ENCODE measurements at regions not wholly inside any gene's neighbourhood (a gene's known extent, or its start where the extent isn't known, plus 50 kb on each side); places are given as distances from the start of the nearest gene placed in this dataset.

DNA sequence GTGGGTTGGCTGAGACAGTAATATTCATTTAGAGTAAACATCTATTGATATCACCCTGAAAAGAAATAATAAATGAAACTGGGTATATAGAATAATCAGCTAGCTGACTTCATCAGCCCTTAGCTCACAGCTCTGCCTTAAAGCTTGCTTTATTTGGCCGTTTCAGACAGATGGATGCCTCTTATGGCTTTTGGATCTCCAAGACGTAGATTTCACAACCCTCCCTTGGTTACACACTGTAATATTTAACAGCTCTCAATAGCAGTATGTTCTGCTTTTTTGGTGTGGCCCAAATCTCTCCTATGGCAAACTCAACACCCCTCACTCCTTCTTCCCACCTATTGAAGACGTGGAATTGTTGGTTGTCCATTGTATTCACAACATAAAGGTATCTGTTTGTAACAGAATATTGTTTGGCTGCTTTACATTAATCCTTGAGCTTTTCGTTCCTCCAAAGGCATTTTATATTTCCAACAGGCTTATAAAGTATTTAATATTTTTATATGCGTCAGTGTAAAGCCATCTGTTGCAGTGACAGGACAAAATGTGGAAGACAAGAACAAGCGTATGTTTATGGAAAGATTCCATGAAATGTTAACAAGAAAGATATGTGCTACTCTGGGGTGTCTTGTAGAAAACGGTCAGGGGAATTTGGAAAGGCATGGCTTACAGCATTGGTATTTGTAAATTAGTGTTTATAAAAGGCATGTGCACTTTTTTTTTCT lies 837.0 kb upstream of the RBFOX1 start:
- DNase-seq: no peak
- Mint-ChIP-seq H3K27me3 (ENCODE audit: unreplicated experiment) (no peaks in the 10 kb centered on the region), H3K4me3 (ENCODE audit: unreplicated experiment) (no peak overlapping the region), H3K4me1 (ENCODE audit: low read depth, unreplicated experiment) (no peaks in the 10 kb centered on the region), H3K27ac (ENCODE audit: unreplicated experiment) (no peak overlapping the region), H3K36me3 (ENCODE audit: unreplicated experiment) (no peaks in the 10 kb centered on the region), H3K9me3 (ENCODE audit: unreplicated experiment) (no peaks in the 10 kb centered on the region)
- TF ChIP-seq CTCF (IDR thresholded peaks at IDR 0.05; ENCODE audit: partially characterized antibody, unreplicated experiment): no peak

GRCh38 chr16:6494716-6495115 lies 837.9 kb upstream of the RBFOX1 start:
- TF ChIP-seq CTCF (IDR thresholded peaks at IDR 0.05; ENCODE audit: partially characterized antibody, unreplicated experiment): no peak
- H3K36me3 Mint-ChIP-seq (ENCODE audit: unreplicated experiment): no peaks in the 10 kb centered on the region

GRCh38 chr16:6493555-6493954 lies 839.1 kb upstream of the RBFOX1 start:
- no peak for TF ChIP-seq CTCF (IDR thresholded peaks at IDR 0.05; ENCODE audit: partially characterized antibody, unreplicated experiment)
- no peaks in the 10 kb centered on the region for H3K36me3 Mint-ChIP-seq (ENCODE audit: unreplicated experiment)
- no peak for DNase-seq
- H3K4me1 Mint-ChIP-seq (ENCODE audit: low read depth, unreplicated experiment): no peaks in the 10 kb centered on the region
- no peaks in the 10 kb centered on the region for H3K27me3 Mint-ChIP-seq (ENCODE audit: unreplicated experiment)
- no peaks in the 10 kb centered on the region for H3K9me3 Mint-ChIP-seq (ENCODE audit: unreplicated experiment)
- no peak overlapping the region for H3K4me3 Mint-ChIP-seq (ENCODE audit: unreplicated experiment)
- no peak overlapping the region for H3K27ac Mint-ChIP-seq (ENCODE audit: unreplicated experiment)

More at GRCh38 chr16:6494716-6495115, 837.9 kb upstream of the RBFOX1 start:
- Mint-ChIP-seq H3K4me1 (ENCODE audit: low read depth, unreplicated experiment) (no peaks in the 10 kb centered on the region), H3K4me3 (ENCODE audit: unreplicated experiment) (no peak overlapping the region), H3K9me3 (ENCODE audit: unreplicated experiment) (no peaks in the 10 kb centered on the region), H3K27me3 (ENCODE audit: unreplicated experiment) (no peaks in the 10 kb centered on the region), H3K27ac (ENCODE audit: unreplicated experiment) (no peak overlapping the region)
- DNase-seq: no peak

- H3K36me3 Mint-ChIP-seq (ENCODE audit: unreplicated experiment): no peaks in the 10 kb centered on the region
- no peak for TF ChIP-seq CTCF (IDR thresholded peaks at IDR 0.05; ENCODE audit: partially characterized antibody, unreplicated experiment)
- no peak overlapping the region for H3K27ac Mint-ChIP-seq (ENCODE audit: unreplicated experiment)
- no peaks in the 10 kb centered on the region for H3K4me1 Mint-ChIP-seq (ENCODE audit: low read depth, unreplicated experiment)
- no peaks in the 10 kb centered on the region for H3K9me3 Mint-ChIP-seq (ENCODE audit: unreplicated experiment)
- no peak overlapping the region for H3K4me3 Mint-ChIP-seq (ENCODE audit: unreplicated experiment)
- no peaks in the 10 kb centered on the region for H3K27me3 Mint-ChIP-seq (ENCODE audit: unreplicated experiment)
- DNase-seq: no peak
Measured at GRCh38 chr16:6492742-6493141, 839.9 kb upstream of the RBFOX1 start.

GRCh38 chr16:6484935-6485334 lies 847.7 kb upstream of the RBFOX1 start:
- H3K4me3 Mint-ChIP-seq (ENCODE audit: unreplicated experiment): no peak overlapping the region
- DNase-seq: no peak
- no peak for TF ChIP-seq CTCF (IDR thresholded peaks at IDR 0.05; ENCODE audit: partially characterized antibody, unreplicated experiment)
- H3K9me3 Mint-ChIP-seq (ENCODE audit: unreplicated experiment): peaks cover 9% of the 10 kb centered on the region
- H3K4me1 Mint-ChIP-seq (ENCODE audit: low read depth, unreplicated experiment): peaks cover 7% of the 10 kb centered on the region
- H3K27me3 Mint-ChIP-seq (ENCODE audit: unreplicated experiment): peaks cover 2% of the 10 kb centered on the region
- no peaks in the 10 kb centered on the region for H3K36me3 Mint-ChIP-seq (ENCODE audit: unreplicated experiment)
- no peak overlapping the region for H3K27ac Mint-ChIP-seq (ENCODE audit: unreplicated experiment)

Measured in glutamatergic neuron (in vitro differentiated cells).